HG03064 (cell line): ENCODE measurements at regions not wholly inside any gene's neighbourhood (a gene's known extent, or its start where the extent isn't known, plus 50 kb on each side); places are given as distances from the start of the nearest gene placed in this dataset.
"Not testable (repeated sequence)": the region's sequence is repeated elsewhere in the genome, so short reads cannot be mapped to it uniquely, and the experiment has no call there.

Experiments used
- ATAC-seq: cut with Tn5 transposase; IDR thresholded peaks from one replicate; pipeline ENCODE4 v1.9.1; 2021; ENCODE audit warnings: low read depth; ENCODE audit not compliant: unreplicated experiment

- ATAC-seq: not testable (repeated sequence)
These were observed 109.9 kb upstream of the WIPF3 start for GRCh38 chr7:29696402-29696801.

- not testable (repeated sequence) for ATAC-seq
These were observed 106.6 kb upstream of the WIPF3 start for GRCh38 chr7:29699723-29700122.

DNA sequence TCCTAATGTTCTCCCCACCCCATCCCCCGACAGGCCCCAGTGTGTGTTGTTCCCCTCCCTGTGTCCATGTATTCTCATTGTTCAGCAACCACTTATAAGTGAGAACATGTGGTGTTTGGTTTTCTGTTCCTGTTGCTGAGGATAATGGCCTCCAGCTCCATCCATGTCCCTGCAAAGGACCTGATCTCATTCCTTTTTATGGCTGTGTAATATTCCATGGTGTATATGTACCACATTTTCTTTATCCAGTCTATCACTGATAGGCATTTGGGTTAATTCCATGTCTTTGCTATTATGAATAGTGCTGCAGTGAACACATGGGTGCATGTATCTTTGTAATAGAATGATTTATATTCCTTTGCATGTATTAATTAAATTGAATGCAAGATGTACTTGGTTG, 104.8 kb upstream of the WIPF3 start:
- not testable (repeated sequence) for ATAC-seq

DNA sequence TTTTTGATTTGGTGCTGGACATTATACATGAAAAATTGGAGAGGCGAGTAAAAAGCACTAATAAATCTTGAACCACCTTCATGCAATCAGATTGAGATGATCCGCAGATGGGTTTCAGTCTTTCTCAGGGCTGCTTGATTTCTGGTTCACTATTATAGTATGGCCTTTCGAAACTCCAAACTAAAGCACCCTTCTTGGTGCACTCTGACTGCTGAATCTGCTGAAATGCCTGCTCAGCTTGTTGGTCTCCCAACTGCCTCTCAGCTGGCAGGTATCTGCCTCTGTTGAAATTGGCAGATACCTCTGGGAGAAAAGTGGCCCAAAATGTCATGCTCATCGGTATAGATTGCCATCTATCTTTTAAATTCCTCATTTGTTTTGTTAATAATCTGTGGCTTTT, 102.5 kb upstream of the WIPF3 start:
- not testable (repeated sequence) for ATAC-seq

GRCh38 chr7:29709002-29709401, 97.3 kb upstream of the WIPF3 start:
- ATAC-seq: not testable (repeated sequence)

DNA sequence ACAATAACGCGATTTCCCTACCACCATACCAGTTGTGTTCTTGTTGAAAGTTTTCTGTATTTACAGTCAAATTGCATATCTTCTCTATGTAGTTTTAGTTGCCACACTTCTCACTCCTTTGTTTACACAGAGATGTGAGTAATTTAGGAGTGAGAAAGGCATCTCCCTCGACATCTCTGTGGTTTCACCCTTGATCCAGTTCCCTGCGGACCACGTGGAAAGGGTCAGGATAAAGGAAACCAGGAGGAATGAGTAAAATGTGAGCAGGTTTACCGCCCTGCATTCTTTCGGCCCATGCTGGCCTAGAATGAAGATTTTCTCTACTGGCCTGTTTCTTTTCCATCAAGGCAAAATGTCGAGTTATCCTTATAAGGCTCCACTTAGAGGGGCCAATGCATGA, 83.2 kb upstream of the WIPF3 start:
- ATAC-seq: not testable (repeated sequence)

DNA sequence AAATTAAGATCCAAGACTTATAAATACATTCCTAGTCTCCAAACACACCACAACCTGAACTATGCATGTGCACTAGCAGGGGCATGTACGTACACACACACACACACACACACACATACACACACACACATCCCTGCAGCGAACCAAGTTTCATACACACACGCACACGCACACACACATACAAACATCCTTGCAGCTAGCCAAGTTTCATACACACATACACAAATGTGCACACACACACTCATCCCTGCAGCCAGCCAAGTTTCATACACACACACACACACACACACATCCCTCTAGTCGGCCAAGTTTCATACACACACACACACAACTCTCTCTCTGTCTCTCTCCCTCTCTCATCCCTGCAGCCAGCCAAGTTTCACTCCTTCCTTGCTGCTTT, 82.7 kb upstream of the WIPF3 start:
- ATAC-seq: no peak

DNA sequence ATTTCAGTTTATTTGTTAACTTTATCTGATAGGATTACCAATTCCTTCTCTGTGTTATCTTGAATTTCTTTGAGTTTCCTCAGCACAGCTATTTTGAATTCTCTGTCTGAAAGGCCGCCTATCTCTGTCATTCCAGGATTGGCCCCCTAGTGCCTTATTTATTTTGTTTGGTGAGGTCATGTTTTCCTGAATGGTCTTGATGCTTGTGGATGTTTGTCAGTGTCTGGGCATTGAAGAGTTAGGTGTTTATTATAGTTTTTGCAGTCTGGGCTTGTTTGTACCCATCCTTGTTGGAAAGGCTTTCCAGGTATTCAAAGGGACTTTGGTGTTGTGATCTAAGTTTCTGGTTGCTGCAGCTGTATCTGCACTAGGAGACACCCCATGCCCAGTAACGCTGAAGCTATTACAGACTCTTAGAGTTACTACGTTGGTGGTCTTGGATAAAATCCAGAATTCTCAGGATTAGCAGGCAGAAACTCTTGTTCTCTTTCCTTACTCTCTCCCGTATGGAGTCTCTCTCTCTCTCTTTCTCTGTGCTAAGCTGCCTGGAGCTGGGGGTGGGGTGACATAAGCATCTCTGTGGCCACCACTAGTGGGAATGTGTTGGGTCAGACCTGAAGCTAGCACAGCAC, 76.7 kb upstream of the WIPF3 start:
- not testable (repeated sequence) for ATAC-seq

- ATAC-seq: no peak
These were observed 72.0 kb upstream of the WIPF3 start for GRCh38 chr7:29734246-29734731.

GRCh38 chr7:29747645-29748245, 58.6 kb upstream of the WIPF3 start:
- ATAC-seq: not testable (repeated sequence)

- ATAC-seq: no peak
These were observed 57.8 kb upstream of the WIPF3 start for GRCh38 chr7:29748286-29749099.

DNA sequence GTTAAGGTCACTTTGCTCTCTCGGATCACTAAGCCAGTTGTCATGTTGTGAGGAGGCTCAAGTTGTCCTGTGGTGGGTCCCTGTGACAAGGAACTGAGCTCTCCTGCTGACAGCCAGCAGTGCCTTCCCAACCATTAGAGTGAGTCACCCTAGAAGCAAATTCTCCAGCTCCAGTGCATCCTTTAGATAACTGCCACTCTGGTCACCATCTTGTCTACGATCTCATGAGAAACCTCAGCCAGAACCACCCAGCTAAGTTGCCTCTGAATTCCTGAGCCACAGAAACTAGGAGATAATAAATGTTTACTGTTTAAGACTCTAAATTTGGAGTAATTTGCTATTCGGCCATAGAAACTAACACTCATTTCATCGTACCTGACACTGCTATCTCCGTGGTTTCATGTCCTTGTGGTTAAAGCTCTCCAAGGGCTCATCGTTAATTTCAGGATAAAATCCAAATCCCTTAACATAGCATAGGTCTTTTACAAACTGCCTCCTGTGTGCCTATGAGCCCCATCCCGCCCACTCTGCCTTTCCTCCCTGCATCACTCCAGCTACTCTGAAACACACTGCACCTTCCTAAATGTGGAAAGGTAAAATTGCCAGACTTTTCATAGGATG, 56.5 kb upstream of the WIPF3 start:
- ATAC-seq: no peak

- ATAC-seq: not testable (repeated sequence)
These were observed 55.9 kb upstream of the WIPF3 start for GRCh38 chr7:29750373-29750940.

DNA sequence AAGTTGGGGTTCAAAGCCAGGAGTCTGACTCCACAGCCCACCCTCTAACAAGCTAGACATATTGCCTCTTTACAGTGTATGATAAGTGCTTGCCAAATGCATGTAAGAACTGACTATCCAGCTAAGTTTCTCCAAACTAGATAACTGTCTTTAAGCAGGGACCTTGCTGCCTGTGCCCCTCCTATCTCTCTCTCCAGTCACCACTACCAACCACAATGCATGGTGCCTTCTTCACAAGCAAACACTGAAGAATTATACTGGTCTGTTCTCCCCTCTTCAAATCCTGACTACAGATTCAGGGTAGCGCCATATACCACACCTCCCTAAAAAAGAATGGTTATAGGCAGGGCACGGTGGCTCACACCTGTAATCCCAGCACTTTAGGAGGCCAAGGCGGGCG, 55.3 kb upstream of the WIPF3 start:
- ATAC-seq: not testable (repeated sequence)

GRCh38 chr7:29754874-29755490, 51.3 kb upstream of the WIPF3 start:
- ATAC-seq: no peak
